Neuronal stem cell (in vitro differentiated cells): ENCODE measurements at regions not wholly inside any gene's neighbourhood (a gene's known extent, or its start where the extent isn't known, plus 50 kb on each side); places are given as distances from the start of the nearest gene placed in this dataset.
A peak's percentile ranks its signal among the peaks of the same experiment; 100 is the strongest.
"Not testable (repeated sequence)": the region's sequence is repeated elsewhere in the genome, so short reads cannot be mapped to it uniquely, and the experiment has no call there.

Experiments
- DNase-seq: peaks from one replicate; pipeline ENCODE4 v3.0.0-alpha.2; 2013; ENCODE audit warnings: low spot score
- H2AFZ ChIP-seq: one replicate; pipeline ENCODE4 v1.6.1; 2013; ENCODE audit warnings: mild to moderate bottlenecking, low read length, inconsistent platforms
- H2AK5ac ChIP-seq: 2 replicates; pipeline ENCODE4 v1.6.1; 2013; ENCODE audit warnings: low read depth, mild to moderate bottlenecking, inconsistent platforms, low read length, moderate library complexity, mixed read lengths
- H2BK120ac ChIP-seq: 2 replicates; pipeline ENCODE4 v1.6.1; 2013; ENCODE audit warnings: low read depth, mild to moderate bottlenecking, inconsistent platforms, low read length, moderate library complexity, mixed read lengths
- H2BK12ac ChIP-seq: one replicate; pipeline ENCODE4 v1.6.1; 2013; ENCODE audit warnings: low read length, inconsistent platforms
- H2BK15ac ChIP-seq: 2 replicates; pipeline ENCODE4 v1.6.1; 2013; ENCODE audit warnings: mild to moderate bottlenecking, low read length, inconsistent platforms, mixed read lengths
- H2BK5ac ChIP-seq: one replicate; pipeline ENCODE4 v1.6.1; 2013; ENCODE audit warnings: inconsistent platforms, mild to moderate bottlenecking, low read length, moderate library complexity
- H3K14ac ChIP-seq: one replicate; pipeline ENCODE4 v1.6.1; 2013; ENCODE audit warnings: low read length, inconsistent platforms
- H3K18ac ChIP-seq: 2 replicates; pipeline ENCODE4 v1.6.1; 2013; ENCODE audit warnings: low read length, inconsistent platforms
- H3K23ac ChIP-seq: 2 replicates; pipeline ENCODE4 v1.6.1; 2013; ENCODE audit warnings: low read depth, mild to moderate bottlenecking, mixed read lengths, low read length, inconsistent platforms; ENCODE audit not compliant: poor library complexity
- H3K27ac ChIP-seq: replicated peaks from 3 replicates; pipeline ENCODE4 v1.5.1; 2013; ENCODE audit warnings: low read length, inconsistent platforms
- H3K27me3 ChIP-seq, 3 experiments: 2 replicates each; pipeline ENCODE4 v1.6.1; 2013; ENCODE audit warnings: low read length in 3 of 3, mild to moderate bottlenecking in 2 of 3, inconsistent platforms in 1 of 3, low read depth in 1 of 3, mixed read lengths in 1 of 3, moderate library complexity in 1 of 3; ENCODE audit not compliant: control insufficient read depth in 3 of 3, insufficient read depth in 3 of 3
- H3K36me3 ChIP-seq, 2 donors: replicated peaks in 1 of 2; 2 replicates each; pipeline ENCODE4 v1.6.1; 2013; ENCODE audit warnings: low read length in 2 of 2; ENCODE audit not compliant: control insufficient read depth in 2 of 2, insufficient read depth in 2 of 2
- H3K4ac ChIP-seq: 2 replicates; pipeline ENCODE4 v1.6.1; 2013; ENCODE audit warnings: inconsistent platforms, mild to moderate bottlenecking, low read length, moderate library complexity
- H3K4me1 ChIP-seq, 2 donors: 1 replicate in 1 of 2; 2 replicates in 1 of 2; pipeline ENCODE4 v1.6.1; 2013; ENCODE audit warnings: low read length in 2 of 2, low read depth in 1 of 2; ENCODE audit not compliant: control insufficient read depth in 2 of 2, insufficient read depth in 1 of 2
- H3K4me2 ChIP-seq: one replicate; pipeline ENCODE4 v1.6.1; 2013; ENCODE audit warnings: mild to moderate bottlenecking, low read length, inconsistent platforms; ENCODE audit not compliant: insufficient read depth, poor library complexity, severe bottlenecking
- H3K4me3 ChIP-seq, 2 donors: 2 replicates each; pipeline ENCODE4 v1.5.1; 2013; ENCODE audit warnings: low read length in 2 of 2, mild to moderate bottlenecking in 2 of 2, inconsistent platforms in 1 of 2, moderate library complexity in 1 of 2
- H3K79me1 ChIP-seq: one replicate; pipeline ENCODE4 v1.6.1; 2013; ENCODE audit warnings: low read depth, mild to moderate bottlenecking, inconsistent platforms, low read length, moderate library complexity
- H3K9ac ChIP-seq: one replicate; pipeline ENCODE4 v1.6.1; 2013; ENCODE audit warnings: mild to moderate bottlenecking, low read depth, low read length, inconsistent platforms; ENCODE audit not compliant: poor library complexity
- H3K9me3 ChIP-seq, 2 donors: replicated peaks in 1 of 2; 2 replicates each; pipeline versions ENCODE3 to v1.6.1; 2013; ENCODE audit warnings: low read length in 2 of 2, mild to moderate bottlenecking in 2 of 2, inconsistent platforms in 1 of 2, low read depth in 1 of 2, mixed read lengths in 1 of 2, moderate library complexity in 1 of 2; ENCODE audit not compliant: control insufficient read depth in 2 of 2, insufficient read depth in 1 of 2
- H4K8ac ChIP-seq: one replicate; pipeline ENCODE4 v1.6.1; 2013; ENCODE audit warnings: low read depth, mild to moderate bottlenecking, inconsistent platforms, low read length, moderate library complexity
- H4K91ac ChIP-seq: one replicate; pipeline ENCODE4 v1.6.1; 2013; ENCODE audit warnings: low read length, low read depth, mild to moderate bottlenecking, inconsistent platforms; ENCODE audit not compliant: poor library complexity
- WGBS, 2 donors: extraction: QIAGEN DNeasy Blood & Tissue Kit; methylation state at CpG; one replicate each; pipeline ENCODE4 v1.1.7; 2013; ENCODE audit warnings: missing lambda C conversion rate in 2 of 2, mixed read lengths in 1 of 2; ENCODE audit not compliant: insufficient read length in 2 of 2, insufficient replicate concordance in 1 of 2; ENCODE audit errors: extremely low coverage in 2 of 2; 5-methylcytosine and 5-hydroxymethylcytosine counted together

DNA sequence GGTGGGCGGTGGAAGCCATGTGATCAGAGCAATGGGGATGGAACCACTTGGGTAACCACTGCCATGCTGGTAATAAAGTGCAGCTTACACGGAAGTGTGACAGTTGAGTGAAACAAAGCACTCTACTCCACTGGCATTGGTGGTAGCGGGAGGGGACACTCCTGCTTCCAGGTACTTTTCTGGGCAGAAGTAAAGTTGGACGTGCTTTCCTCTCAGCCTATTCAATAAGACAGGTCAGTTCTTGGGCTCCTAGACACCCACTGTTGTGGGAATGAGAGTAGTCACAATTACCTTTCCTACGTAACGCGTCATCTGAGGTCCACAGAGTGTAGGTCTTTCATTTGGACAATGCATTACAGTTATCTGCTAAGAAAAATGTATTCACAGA is 51.7 kb upstream of the CHD2 start:
- H3K4ac ChIP-seq, result no peak overlapping the region
- H3K27ac ChIP-seq, result no peak overlapping the region
- H2BK5ac ChIP-seq, result no peak overlapping the region
- H3K36me3 ChIP-seq, result no peaks in the 10 kb centered on the region
- H3K9me3 ChIP-seq, result peaks cover 0 to 4% of the 10 kb centered on the region in 2 donors
- WGBS, 2 donors, result no CpG with 5 or more reads among the region's 7 CpGs
- no peak overlapping the region for H3K4me3 ChIP-seq
- H3K9ac ChIP-seq, result no peak overlapping the region
- peaks cover 0 to 2% of the 10 kb centered on the region in 2 donors for H3K4me1 ChIP-seq
- no peak overlapping the region for H2BK12ac ChIP-seq
- H2BK15ac ChIP-seq, result no peak overlapping the region
- no peaks in the 10 kb centered on the region for H3K27me3 ChIP-seq
- H3K14ac ChIP-seq, result no peak overlapping the region
- no peaks in the 10 kb centered on the region for H3K79me1 ChIP-seq
- H2AK5ac ChIP-seq, result peak overlapping the region; percentile 60
- H3K4me2 ChIP-seq, result no peak overlapping the region
- no peak overlapping the region for H2BK120ac ChIP-seq
- no peak for DNase-seq
- peak overlapping the region; percentile 35 for H3K18ac ChIP-seq
- H2AFZ ChIP-seq, result no peak overlapping the region
- H4K91ac ChIP-seq, result peak overlapping the region; percentile 53
- H4K8ac ChIP-seq, result no peak overlapping the region
- H3K23ac ChIP-seq, result no peak overlapping the region

DNA sequence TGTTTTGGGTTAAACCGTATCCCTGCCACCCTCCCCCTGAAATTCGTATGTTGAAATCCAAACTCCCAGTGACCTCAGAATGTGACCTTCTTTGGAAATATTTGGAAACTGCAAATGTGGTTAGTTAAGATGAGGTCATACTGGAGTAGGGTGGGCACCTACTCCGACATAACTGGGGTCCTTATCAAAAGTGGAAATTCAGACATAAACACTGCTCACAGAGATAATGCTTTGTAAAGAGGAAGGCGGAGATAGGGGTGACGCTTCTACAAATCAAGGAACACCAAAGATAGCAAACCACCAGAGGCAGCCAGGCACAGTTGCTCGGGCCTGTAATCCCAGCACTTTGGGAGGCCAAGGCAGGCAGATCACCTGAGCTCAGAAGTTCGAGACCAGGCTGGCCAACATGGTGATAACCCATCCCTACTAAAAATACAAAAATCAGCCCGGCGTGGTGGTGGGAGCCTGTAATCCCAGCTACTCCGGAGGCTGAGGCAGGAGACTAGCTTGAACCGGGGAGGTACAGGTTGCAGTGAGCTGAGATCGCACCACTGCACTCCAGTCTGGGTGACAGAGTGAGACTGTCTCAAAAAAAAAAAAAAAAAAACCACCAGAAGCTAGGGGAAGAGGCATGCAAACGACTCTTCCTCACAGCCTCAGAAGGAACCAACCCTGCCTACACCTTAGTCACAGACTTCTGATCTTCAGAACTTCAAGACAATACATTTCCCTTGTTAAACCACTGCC is 51.1 kb upstream of the CHD2 start:
- Histone ChIP-seq H3K4me3 (no peak overlapping the region), H2AK5ac (no peak overlapping the region), H4K91ac (no peak overlapping the region), H3K4me1 (peaks cover 0 to 2% of the 10 kb centered on the region in 2 donors), H3K27me3 (no peaks in the 10 kb centered on the region), H3K14ac (no peak overlapping the region), H3K4ac (no peak overlapping the region), H3K18ac (no peak overlapping the region), H3K23ac (no peak overlapping the region), H2BK12ac (no peak overlapping the region), H3K9me3 (peaks cover 0 to 4% of the 10 kb centered on the region in 2 donors), H2BK120ac (no peak overlapping the region), H2AFZ (no peak overlapping the region), H3K36me3 (no peaks in the 10 kb centered on the region), H3K79me1 (no peaks in the 10 kb centered on the region), H3K4me2 (no peak overlapping the region), H3K27ac (no peak overlapping the region), H3K9ac (no peak overlapping the region), H2BK15ac (no peak overlapping the region), H4K8ac (no peak overlapping the region), H2BK5ac (no peak overlapping the region)
- WGBS, 2 donors, result no CpG with 5 or more reads among the region's 13 CpGs
- no peak for DNase-seq

GRCh38 chr15:92850218-92850617 is 49.9 kb upstream of the CHD2 start:
- no CpG with 5 or more reads among the region's 3 CpGs for WGBS, 2 donors
- not testable (repeated sequence) for H3K9me3 ChIP-seq, H2AK5ac ChIP-seq, DNase-seq, H2AFZ ChIP-seq, H3K4me2 ChIP-seq, H2BK15ac ChIP-seq, H2BK12ac ChIP-seq, H3K23ac ChIP-seq, H2BK120ac ChIP-seq, H3K27me3 ChIP-seq, H3K4me1 ChIP-seq, H3K14ac ChIP-seq, H3K36me3 ChIP-seq, H3K79me1 ChIP-seq, H3K27ac ChIP-seq, H2BK5ac ChIP-seq, H3K9ac ChIP-seq, H4K91ac ChIP-seq, H4K8ac ChIP-seq, H3K4ac ChIP-seq, H3K4me3 ChIP-seq
- peak overlapping the region; percentile 44 for H3K18ac ChIP-seq
